ENCODE measurements at regions not wholly inside any gene's neighbourhood (a gene's known extent, or its start where the extent isn't known, plus 50 kb on each side); places are given as distances from the start of the nearest gene placed in this dataset.

DNA sequence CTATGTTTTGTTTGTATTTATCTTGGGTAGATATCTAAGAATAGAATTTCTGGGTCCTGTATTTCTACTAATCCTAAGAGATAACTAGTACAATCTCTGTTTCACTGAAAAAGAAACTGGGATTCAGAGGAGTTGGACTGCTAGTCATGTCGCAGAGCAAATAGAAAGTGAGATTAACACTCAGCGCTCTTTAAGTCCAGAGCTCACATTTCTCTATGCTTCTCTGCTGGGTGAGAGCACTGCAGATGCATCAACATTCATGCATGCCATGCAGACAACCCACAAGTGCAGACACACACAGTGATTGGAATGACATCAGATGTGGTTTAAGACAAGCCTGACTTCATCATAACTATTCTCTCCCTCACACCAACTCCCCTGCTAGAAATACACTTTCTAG, 563.8 kb downstream of the TDRD15 start:
- H3K27me3 ChIP-seq: no peaks in the 10 kb centered on the region
- intact Hi-C loops (cut with DNase I): no loop called here
- WGBS, 4 donors: 89 to 96% (median 93%) methylated on average over 2 of the region's 2 CpGs

GRCh38 chr2:21690005-21690404, 566.2 kb downstream of the TDRD15 start:
- ATAC-seq: no peak
- Histone ChIP-seq H3K4me1 (no peaks in the 10 kb centered on the region), H3K9me3 (no peaks in the 10 kb centered on the region), H3K27me3 (no peaks in the 10 kb centered on the region), H3K27ac (no peak overlapping the region), H3K36me3 (no peaks in the 10 kb centered on the region), H3K4me3 (no peak overlapping the region)
- intact Hi-C loops (cut with DNase I): no loop called here
- TF ChIP-seq POLR2A (IDR thresholded peaks at IDR 0.05) (no peak), CTCF (IDR thresholded peaks at IDR 0.05) (no peak)
- no peak for DNase-seq

More for the DNA sequence above, 563.8 kb downstream of the TDRD15 start:
- ATAC-seq: no peak
- Histone ChIP-seq H3K36me3 (no peaks in the 10 kb centered on the region), H3K9me3 (peaks cover 0 to under 1% (median 0%) of the 10 kb centered on the region in 12 donors), H3K27ac (no peak overlapping the region), H3K4me1 (no peaks in the 10 kb centered on the region), H3K4me3 (no peak overlapping the region)
- TF ChIP-seq CTCF (IDR thresholded peaks at IDR 0.05) (no peak), POLR2A (IDR thresholded peaks at IDR 0.05) (no peak)
- DNase-seq: no peak

DNA sequence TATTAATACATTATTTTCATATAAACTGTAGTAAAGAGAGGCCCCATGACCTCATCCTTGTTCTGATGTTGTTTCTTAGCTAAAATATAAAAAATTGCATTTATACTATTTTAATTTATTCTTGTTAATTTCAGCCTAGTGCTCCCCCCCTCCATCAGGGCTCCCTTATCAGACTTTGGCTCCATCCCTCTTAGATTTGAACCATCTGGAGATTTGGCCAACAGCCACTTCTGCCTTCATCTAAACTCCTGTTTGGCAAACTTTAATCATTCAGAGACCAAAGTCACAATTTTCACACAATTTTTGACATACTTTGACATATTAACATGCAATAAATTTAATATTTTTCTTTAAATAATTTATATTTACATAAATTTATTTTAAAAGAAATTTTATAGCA, 569.3 kb downstream of the TDRD15 start:
- TF ChIP-seq CTCF (IDR thresholded peaks at IDR 0.05) (no peak), POLR2A (IDR thresholded peaks at IDR 0.05) (no peak)
- H3K27me3 ChIP-seq: no peaks in the 10 kb centered on the region
- H3K9me3 ChIP-seq: no peaks in the 10 kb centered on the region
- H3K36me3 ChIP-seq: no peaks in the 10 kb centered on the region
- H3K4me3 ChIP-seq: no peak overlapping the region
- intact Hi-C loops (cut with DNase I): no loop called here
- H3K27ac ChIP-seq: no peak overlapping the region
- no peak for ATAC-seq
- no peak for DNase-seq
- peaks cover 0 to 4% (median 0%) of the 10 kb centered on the region in 12 donors for H3K4me1 ChIP-seq

- Histone ChIP-seq H3K27me3 (no peaks in the 10 kb centered on the region), H3K36me3 (no peaks in the 10 kb centered on the region), H3K9me3 (no peaks in the 10 kb centered on the region), H3K27ac (no peak overlapping the region), H3K4me3 (no peak overlapping the region), H3K4me1 (peaks cover 0 to 4% (median 0%) of the 10 kb centered on the region in 12 donors)
- ATAC-seq (no peak), DNase-seq (no peak)
- intact Hi-C loops (cut with DNase I): no loop called here
- WGBS, 4 donors: 80 to 86% (median 83%) methylated on average over 3 of the region's 3 CpGs
- TF ChIP-seq CTCF (IDR thresholded peaks at IDR 0.05): no peak
- no peak for TF ChIP-seq POLR2A (IDR thresholded peaks at IDR 0.05)
Observed at GRCh38 chr2:21694079-21694878, 570.5 kb downstream of the TDRD15 start.

Measured in heart left ventricle (tissue), 16 donors.